HepG2 (cell line): ENCODE measurements at regions not wholly inside any gene's neighbourhood (a gene's known extent, or its start where the extent isn't known, plus 50 kb on each side); places are given as distances from the start of the nearest gene placed in this dataset.

Source experiments
- ATAC-seq: fragments of 200-7000 bp; cut with Tn5 transposase; 3 replicates; pipeline ENCODE4 v1.9.1; 2020; ENCODE audit warnings: mild to moderate bottlenecking, moderate library complexity
- BruUV-seq: library from RNA; stranded (reverse); fragments of 400-500 nt; replicated peaks from 2 replicates; lab custom pipeline; 2021; lab: Mats Ljungman, UMichigan
- CTCF ChIA-PET: fragments of 300-600 bp; formaldehyde crosslinking; extraction: SDS; loops from one replicate; lab custom pipeline; 2021; ENCODE audit warnings: low total read pairs, inconsistent platforms, low intra/inter-chr PET ratio; lab: Yijun Ruan, JAX
- POLR2A ChIA-PET: fragments of 350-600 bp; sonication (Branson Sonifier 250); formaldehyde crosslinking; loops from one replicate; lab custom pipeline; 2020; ENCODE audit warnings: antibody characterized with exemption, inconsistent platforms; lab: Yijun Ruan, JAX
- DNase-seq: peaks from one replicate; pipeline ENCODE4 v3.0.0-alpha.2; 2015; ENCODE audit warnings: low spot score
- FAIRE-seq: peaks from 3 replicates; lab custom pipeline; 2011; peaks lifted over from hg19 to GRCh38; lab: Jason Lieb, UNC
- H2AFZ ChIP-seq: one replicate; pipeline ENCODE4 v1.6.1; 2011; ENCODE audit warnings: low read length, inconsistent platforms
- H3K27ac ChIP-seq: fragments of 300-600 bp; 3 replicates; pipeline ENCODE4 v1.8.0; 2011; ENCODE audit warnings: mixed run types, mild to moderate bottlenecking, mixed read lengths, low read length, inconsistent platforms; ENCODE audit not compliant: insufficient read depth; ENCODE audit errors: extremely low read length
- H3K27me3 ChIP-seq, 2 experiments: fragments of 200-600 bp in 1 of 2; 2 replicates in 1 of 2; 3 replicates in 1 of 2; pipeline versions ENCODE4 v1.6.0 to v1.8.0; 2011; ENCODE audit warnings: low read length in 2 of 2, mild to moderate bottlenecking in 2 of 2, moderate library complexity in 2 of 2, inconsistent platforms in 1 of 2; ENCODE audit not compliant: insufficient read depth in 2 of 2, control insufficient read depth in 1 of 2
- H3K36me3 ChIP-seq, 2 experiments: fragments of 200-600 bp in 1 of 2; replicated peaks in 1 of 2; 2 replicates in 1 of 2; 3 replicates in 1 of 2; pipeline versions ENCODE4 v1.5.1 to v1.8.0; 2011; ENCODE audit warnings: low read length in 2 of 2, inconsistent platforms in 1 of 2; ENCODE audit not compliant: insufficient read depth in 2 of 2, control insufficient read depth in 1 of 2
- H3K4me1 ChIP-seq: 2 replicates; pipeline ENCODE4 v1.5.1; 2012; ENCODE audit warnings: low read length, inconsistent platforms; ENCODE audit not compliant: insufficient read depth
- H3K4me2 ChIP-seq: 2 replicates; pipeline ENCODE4 v1.6.0; 2011; ENCODE audit warnings: low read depth, low read length, inconsistent platforms
- H3K4me3 ChIP-seq, 3 experiments: fragments of 200-600 bp in 1 of 3; sonication (generic), shearing (Covaris generic) in 1 of 3; replicated peaks in 1 of 3; 2 replicates each; pipeline ENCODE4 v1.5.1; 2011 to 2016; ENCODE audit warnings: low read length in 3 of 3, inconsistent platforms in 2 of 3, low read depth in 2 of 3, mild to moderate bottlenecking in 2 of 3, control low read depth in 1 of 3, mixed read lengths in 1 of 3; ENCODE audit not compliant: insufficient read depth in 1 of 3
- H3K79me2 ChIP-seq: one replicate; pipeline ENCODE4 v1.6.1; 2011; ENCODE audit warnings: low read length, inconsistent platforms; ENCODE audit not compliant: insufficient read depth
- H3K9ac ChIP-seq: 2 replicates; pipeline ENCODE4 v1.6.0; 2011; ENCODE audit warnings: mild to moderate bottlenecking, low read depth, low read length, inconsistent platforms; ENCODE audit not compliant: insufficient read depth
- H3K9me3 ChIP-seq: 2 replicates; pipeline ENCODE4 v1.5.1; 2012; ENCODE audit warnings: mild to moderate bottlenecking, low read length
- H4K20me1 ChIP-seq: 2 replicates; pipeline ENCODE4 v1.6.0; 2011; ENCODE audit warnings: inconsistent platforms, mild to moderate bottlenecking, low read length, moderate library complexity; ENCODE audit not compliant: insufficient read depth
- ATF6 ChIP-seq: sonication (generic); formaldehyde crosslinking; conservative IDR thresholded peaks from 2 replicates; pipeline ENCODE4 v1.4.0; 2020; ENCODE audit warnings: missing genetic modification reagents
- CSRNP1 ChIP-seq: sonication (generic); formaldehyde crosslinking; IDR thresholded peaks from 2 replicates; pipeline ENCODE4 v1.8.1; 2023; ENCODE audit warnings: mild to moderate bottlenecking, missing genetic modification reagents
- E2F5 ChIP-seq: sonication (generic); formaldehyde crosslinking; conservative IDR thresholded peaks from 2 replicates; pipeline ENCODE4 v1.4.0; 2020; ENCODE audit warnings: missing genetic modification reagents
- GTF2F1 ChIP-seq: fragments of 150-350 bp; IDR thresholded peaks from 2 replicates; pipeline ENCODE4 v1.6.1; 2014; ENCODE audit warnings: low read length
- HBP1 ChIP-seq: IDR thresholded peaks from 2 replicates; pipeline ENCODE4 v1.6.1; 2016; ENCODE audit warnings: low read depth, control low read depth
- HIC2 ChIP-seq: sonication (generic); formaldehyde crosslinking; IDR thresholded peaks from 2 replicates; pipeline ENCODE4 v1.9.0; 2022; ENCODE audit warnings: low read depth, missing genetic modification reagents
- IKZF5 ChIP-seq: IDR thresholded peaks from 2 replicates; pipeline ENCODE4 v1.6.1; 2018; ENCODE audit warnings: missing genetic modification reagents, mild to moderate bottlenecking, missing compliant biosample characterization
- NR2F1 ChIP-seq, 2 experiments: fragments of 450-650 bp in 1 of 2; formaldehyde crosslinking in 1 of 2; IDR thresholded peaks; 2 replicates each; pipeline versions ENCODE4 v1.5.0 to v1.6.1; 2016 to 2020; ENCODE audit warnings: mild to moderate bottlenecking in 1 of 2, missing compliant biosample characterization in 1 of 2, missing genetic modification reagents in 1 of 2, moderate library complexity in 1 of 2
- POLR2AphosphoS5 ChIP-seq: IDR thresholded peaks from 2 replicates; pipeline ENCODE4 v1.6.1; 2012; ENCODE audit warnings: low read depth, low read length
- WIZ ChIP-seq: sonication (generic); formaldehyde crosslinking; IDR thresholded peaks from 2 replicates; pipeline ENCODE4 v1.5.1; 2020; ENCODE audit warnings: mild to moderate bottlenecking, missing genetic modification reagents
- ZNF33B ChIP-seq: sonication (generic); formaldehyde crosslinking; IDR thresholded peaks from 2 replicates; pipeline ENCODE4 v1.5.1; 2020; ENCODE audit warnings: mild to moderate bottlenecking, missing genetic modification reagents
- ZNF382 ChIP-seq: sonication (generic); formaldehyde crosslinking; IDR thresholded peaks from 2 replicates; pipeline ENCODE4 v1.5.0; 2020; ENCODE audit warnings: missing genetic modification reagents, mild to moderate bottlenecking, borderline replicate concordance
- ZNF441 ChIP-seq: sonication (generic); formaldehyde crosslinking; IDR thresholded peaks from 2 replicates; pipeline ENCODE4 v1.7.0; 2021; ENCODE audit warnings: missing genetic modification reagents, borderline replicate concordance
- ZNF772 ChIP-seq: sonication (generic); formaldehyde crosslinking; IDR thresholded peaks from 2 replicates; pipeline ENCODE4 v1.5.0; 2020; ENCODE audit warnings: mild to moderate bottlenecking, missing genetic modification reagents
- ZNF775 ChIP-seq: sonication (generic); formaldehyde crosslinking; IDR thresholded peaks from 2 replicates; pipeline ENCODE4 v1.4.0; 2020; ENCODE audit warnings: missing genetic modification reagents, mild to moderate bottlenecking, moderate library complexity, borderline replicate concordance
- ZNF788 ChIP-seq: sonication (generic); formaldehyde crosslinking; IDR thresholded peaks from 2 replicates; pipeline ENCODE4 v1.5.0; 2020; ENCODE audit warnings: mild to moderate bottlenecking, missing genetic modification reagents, borderline replicate concordance
- WGBS: methylation state at CpG from one replicate; pipeline ENCODE4 v1.1.6; 2017; ENCODE audit warnings: low lambda C conversion rate; 5-methylcytosine and 5-hydroxymethylcytosine counted together
- in situ Hi-C: cut with HindIII; loops from 2 replicates; pipeline ENCODE4 v1.10.0; 2017; ENCODE audit warnings: low pct_unique_long_range_greater_than_20kb; ENCODE audit not compliant: extremely low pct_ligation_motif_present
- intact Hi-C: fragments of 100-400 bp; cut with micrococcal nuclease; formaldehyde crosslinking; loops from one replicate; pipeline ENCODE4 v1.10.0; 2022; ENCODE audit not compliant: unreplicated experiment

- H3K4me3 ChIP-seq: no peak overlapping the region
- DNase-seq (no peak), ATAC-seq (no peak), FAIRE-seq (no peak)
- 0% methylated on average over 1 of the region's 1 CpG for WGBS
- H3K79me2 ChIP-seq: no peaks in the 10 kb centered on the region
- H3K4me2 ChIP-seq: no peak overlapping the region
- H3K4me1 ChIP-seq: no peaks in the 10 kb centered on the region
- H3K27ac ChIP-seq: no peak overlapping the region
- in situ Hi-C loops (no loop called here), intact Hi-C loops (no loop called here)
- POLR2A ChIA-PET: no interaction called here
- no peaks in the 10 kb centered on the region for H3K9me3 ChIP-seq
- H2AFZ ChIP-seq: no peak overlapping the region
- H4K20me1 ChIP-seq: no peaks in the 10 kb centered on the region
- H3K27me3 ChIP-seq: no peaks in the 10 kb centered on the region
- H3K36me3 ChIP-seq: no peaks in the 10 kb centered on the region
- BruUV-seq: no TSS peak
- H3K9ac ChIP-seq: no peak overlapping the region
- CTCF ChIA-PET: no interaction called here
- no peak for TF ChIP-seq ZNF33B (CRISPR knock-in tag)
- TF ChIP-seq E2F5: no peak
- no peak for TF ChIP-seq NR2F1 (CRISPR knock-in tag; IDR thresholded peaks at IDR 0.05)
- TF ChIP-seq IKZF5 (CRISPR knock-in tag): no peak
- TF ChIP-seq ZNF382 (CRISPR knock-in tag): no peak
- TF ChIP-seq HIC2: no peak
- TF ChIP-seq ZNF775 (CRISPR knock-in tag): no peak
- TF ChIP-seq POLR2AphosphoS5: no peak
- no peak for TF ChIP-seq GTF2F1
- TF ChIP-seq WIZ: no peak
- TF ChIP-seq ZNF441 (CRISPR knock-in tag): no peak
- no peak for TF ChIP-seq ATF6 (CRISPR knock-in tag)
- no peak for TF ChIP-seq CSRNP1
- no peak for TF ChIP-seq ZNF772 (CRISPR knock-in tag)
- TF ChIP-seq ZNF788: no peak
- no peak for TF ChIP-seq HBP1 (CRISPR knock-in tag)
These were observed 135.2 kb downstream of the EFNB2 start for GRCh38 chr13:106400289-106400688.
